Glutamatergic neuron (in vitro differentiated cells): ENCODE measurements at regions not wholly inside any gene's neighbourhood (a gene's known extent, or its start where the extent isn't known, plus 50 kb on each side); places are given as distances from the start of the nearest gene placed in this dataset.

Experiments
- DNase-seq: peaks from one replicate; pipeline ENCODE4 v3.0.0; 2022
- H3K27ac Mint-ChIP-seq: one replicate; pipeline ENCODE4 v1.8.0; 2020; ENCODE audit warnings: mild to moderate bottlenecking, mixed read lengths, inconsistent platforms; ENCODE audit not compliant: unreplicated experiment
- H3K27me3 Mint-ChIP-seq: one replicate; pipeline ENCODE4 v1.8.0; 2020; ENCODE audit warnings: mild to moderate bottlenecking, moderate library complexity, mixed read lengths, inconsistent platforms; ENCODE audit not compliant: unreplicated experiment
- H3K36me3 Mint-ChIP-seq: one replicate; pipeline ENCODE4 v1.8.0; 2020; ENCODE audit warnings: mild to moderate bottlenecking, mixed read lengths, inconsistent platforms; ENCODE audit not compliant: unreplicated experiment
- H3K4me1 Mint-ChIP-seq: one replicate; pipeline ENCODE4 v1.8.0; 2020; ENCODE audit warnings: mild to moderate bottlenecking, low read depth, mixed read lengths, inconsistent platforms; ENCODE audit not compliant: unreplicated experiment
- H3K4me3 Mint-ChIP-seq: one replicate; pipeline ENCODE4 v1.8.0; 2020; ENCODE audit warnings: mild to moderate bottlenecking, mixed read lengths, inconsistent platforms; ENCODE audit not compliant: unreplicated experiment
- H3K9me3 Mint-ChIP-seq: one replicate; pipeline ENCODE4 v1.8.0; 2020; ENCODE audit warnings: mild to moderate bottlenecking, moderate library complexity, mixed read lengths, inconsistent platforms; ENCODE audit not compliant: unreplicated experiment
- CTCF ChIP-seq: fragments of 200-600 bp; sonication (generic); IDR thresholded peaks from one replicate; pipeline ENCODE4 v1.5.0; 2021; ENCODE audit not compliant: partially characterized antibody, unreplicated experiment

DNA sequence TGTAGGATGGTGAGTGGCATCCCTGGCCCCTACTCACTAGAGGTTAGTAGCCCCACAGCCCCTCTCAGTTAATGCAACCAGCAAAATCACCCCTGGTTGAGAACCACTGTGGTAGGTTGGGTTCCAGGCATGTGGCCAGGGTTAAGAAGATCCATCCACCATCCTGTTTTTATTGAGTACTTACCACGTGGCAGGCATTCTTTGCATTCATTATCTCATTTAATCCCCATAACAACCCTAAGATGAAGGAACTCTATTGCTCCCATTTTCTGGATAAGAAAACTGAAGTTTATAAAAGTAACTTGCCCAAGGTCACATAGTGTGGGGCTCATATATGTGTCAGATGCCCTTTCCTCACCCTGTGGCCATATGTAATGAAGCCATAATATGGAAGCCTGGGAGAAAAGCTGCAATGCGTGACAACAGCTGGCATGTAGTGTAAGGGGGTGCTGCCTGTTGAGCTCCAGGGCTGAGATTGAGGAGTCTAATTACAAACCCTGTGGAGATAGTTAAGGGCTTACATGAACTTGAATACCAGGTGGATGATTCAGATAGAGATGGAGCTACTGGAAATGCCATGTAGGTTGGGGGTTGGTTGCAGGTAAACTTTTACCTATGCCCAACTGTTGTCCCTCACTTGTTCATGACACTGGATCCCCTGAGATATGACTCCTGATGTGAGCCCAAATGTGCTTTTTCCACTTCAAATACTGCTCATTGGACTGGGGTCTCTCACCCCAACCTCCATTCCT is 100.2 kb upstream of the PGRMC2 start:
- peaks cover 4% of the 10 kb centered on the region for H3K27me3 Mint-ChIP-seq
- DNase-seq = no peak
- no peak overlapping the region for H3K27ac Mint-ChIP-seq
- no peak for TF ChIP-seq CTCF
- no peaks in the 10 kb centered on the region for H3K9me3 Mint-ChIP-seq
- H3K4me1 Mint-ChIP-seq = peaks cover 6% of the 10 kb centered on the region
- H3K4me3 Mint-ChIP-seq = no peak overlapping the region
- no peaks in the 10 kb centered on the region for H3K36me3 Mint-ChIP-seq

GRCh38 chr4:128386761-128387599 is 99.4 kb upstream of the PGRMC2 start:
- Mint-ChIP-seq H3K4me1 (peaks cover 6% of the 10 kb centered on the region), H3K4me3 (no peak overlapping the region), H3K27me3 (peaks cover 4% of the 10 kb centered on the region), H3K36me3 (no peaks in the 10 kb centered on the region), H3K9me3 (no peaks in the 10 kb centered on the region), H3K27ac (no peak overlapping the region)
- TF ChIP-seq CTCF = no peak
- DNase-seq = no peak

DNA sequence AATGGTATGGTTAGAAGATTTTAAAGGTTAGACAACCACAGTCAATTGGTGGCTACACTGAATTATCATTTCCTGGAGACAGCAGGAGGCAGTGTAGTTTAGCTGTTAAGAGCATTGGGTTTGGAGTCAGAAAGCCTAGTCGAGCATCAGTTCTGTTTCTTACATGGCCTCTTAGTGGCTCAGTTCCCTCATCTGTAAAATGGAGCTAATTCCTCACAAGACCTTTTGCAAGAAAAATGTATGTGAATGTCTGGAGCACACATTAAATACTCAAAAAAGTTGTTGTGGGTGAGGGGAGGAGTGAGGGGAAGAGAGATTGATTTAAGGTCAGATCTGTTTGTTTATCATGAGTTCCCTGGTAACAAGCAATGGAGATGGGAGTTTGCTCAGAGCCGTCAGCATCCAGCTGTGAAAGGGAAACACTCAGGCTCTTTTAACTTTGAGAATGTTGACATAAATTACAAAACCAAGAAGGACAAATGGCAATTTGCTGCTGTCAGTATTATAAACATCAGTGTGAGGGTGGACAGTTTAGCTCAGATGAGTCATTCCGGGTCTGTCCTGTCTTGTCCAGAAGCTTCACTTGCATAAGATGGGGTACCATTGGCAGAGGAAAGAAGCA is 98.2 kb upstream of the PGRMC2 start:
- Mint-ChIP-seq H3K4me1 (peaks cover 6% of the 10 kb centered on the region), H3K9me3 (no peaks in the 10 kb centered on the region), H3K27me3 (peaks cover 3% of the 10 kb centered on the region), H3K4me3 (no peak overlapping the region), H3K36me3 (no peaks in the 10 kb centered on the region), H3K27ac (no peak overlapping the region)
- no peak for TF ChIP-seq CTCF
- no peak for DNase-seq

DNA sequence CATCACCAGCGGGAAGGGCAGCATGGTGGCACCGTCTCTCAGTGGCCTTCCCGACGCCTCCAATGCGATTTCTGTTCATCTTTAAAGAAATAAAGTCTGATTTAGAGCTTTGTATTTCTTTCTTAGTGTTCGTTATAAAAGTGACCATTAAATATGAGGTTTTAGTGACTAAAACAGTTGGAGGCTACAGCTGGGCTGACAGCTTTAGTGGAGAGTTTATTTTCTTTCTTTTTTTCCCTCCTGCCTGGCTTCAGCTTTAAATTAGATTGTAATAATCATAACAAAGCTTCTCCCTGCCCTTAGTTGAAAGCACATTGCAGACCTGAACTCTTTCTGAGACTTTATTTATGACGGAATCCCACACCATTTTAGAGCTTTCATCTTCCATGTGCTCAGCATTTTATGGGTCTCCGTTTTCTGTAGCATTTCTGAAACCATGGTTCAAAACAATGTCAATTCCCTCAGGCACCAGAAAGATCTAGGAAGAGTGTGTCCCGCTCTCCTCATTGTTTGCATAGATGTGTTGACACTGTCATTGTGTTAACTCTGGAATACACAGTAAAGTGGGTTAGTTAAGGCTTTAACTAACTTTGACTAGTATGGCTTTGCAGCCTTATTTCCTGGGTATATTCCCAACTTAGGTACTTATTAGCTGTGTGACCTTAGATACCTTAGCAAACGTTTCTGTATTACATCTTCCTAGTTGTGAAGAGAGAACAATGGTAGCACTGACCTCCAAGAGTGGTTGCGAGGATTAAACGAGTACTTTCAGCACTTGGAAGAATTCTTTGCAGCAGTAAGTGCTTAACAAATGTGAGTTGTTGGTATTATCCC is 97.4 kb upstream of the PGRMC2 start:
- Mint-ChIP-seq H3K36me3 (no peaks in the 10 kb centered on the region), H3K4me1 (peaks cover 6% of the 10 kb centered on the region), H3K4me3 (no peak overlapping the region), H3K9me3 (no peaks in the 10 kb centered on the region), H3K27me3 (peaks cover 2% of the 10 kb centered on the region), H3K27ac (no peak overlapping the region)
- no peak for TF ChIP-seq CTCF
- DNase-seq = no peak
